ENCODE measurements at regions not wholly inside any gene's neighbourhood (a gene's known extent, or its start where the extent isn't known, plus 50 kb on each side); places are given as distances from the start of the nearest gene placed in this dataset.
"Not testable (repeated sequence)": the region's sequence is repeated elsewhere in the genome, so short reads cannot be mapped to it uniquely, and the experiment has no call there.

- H3K36me3 Mint-ChIP-seq (ENCODE audit: low read depth): no peaks in the 10 kb centered on the region
- no peak for ATAC-seq (replicated peaks)
Measured at GRCh38 chr6:21915707-21916260, 322.2 kb downstream of the SOX4 start.

GRCh38 chr6:21918041-21918440, 324.5 kb downstream of the SOX4 start:
- no peak overlapping the region for H3K27ac Mint-ChIP-seq
- H3K4me1 Mint-ChIP-seq: peaks cover 7% of the 10 kb centered on the region
- H3K36me3 Mint-ChIP-seq (ENCODE audit: low read depth): no peaks in the 10 kb centered on the region
- peaks cover under 1% of the 10 kb centered on the region for H3K27me3 Mint-ChIP-seq
- H3K9me3 Mint-ChIP-seq: no peaks in the 10 kb centered on the region
- no peak overlapping the region for H3K4me3 Mint-ChIP-seq
- no peak for ATAC-seq (replicated peaks)

More at GRCh38 chr6:21915707-21916260, 322.2 kb downstream of the SOX4 start:
- peaks cover 7% of the 10 kb centered on the region for H3K4me1 Mint-ChIP-seq
- H3K27me3 Mint-ChIP-seq: peaks cover 3% of the 10 kb centered on the region
- H3K27ac Mint-ChIP-seq: no peak overlapping the region
- H3K9me3 Mint-ChIP-seq: no peaks in the 10 kb centered on the region
- H3K4me3 Mint-ChIP-seq: peak overlapping the region; percentile 16

- H3K4me3 Mint-ChIP-seq: no peak overlapping the region
- no peaks in the 10 kb centered on the region for H3K27me3 Mint-ChIP-seq
Measured at GRCh38 chr6:21918666-21919065, 325.1 kb downstream of the SOX4 start.

GRCh38 chr6:21922086-21922485, 328.5 kb downstream of the SOX4 start:
- Mint-ChIP-seq H3K27me3 (no peaks in the 10 kb centered on the region), H3K9me3 (peaks cover 5% of the 10 kb centered on the region), H3K27ac (no peak overlapping the region), H3K36me3 (ENCODE audit: low read depth) (no peaks in the 10 kb centered on the region), H3K4me3 (no peak overlapping the region), H3K4me1 (peaks cover 4% of the 10 kb centered on the region)
- ATAC-seq (replicated peaks): no peak

More at GRCh38 chr6:21918666-21919065, 325.1 kb downstream of the SOX4 start:
- H3K36me3 Mint-ChIP-seq (ENCODE audit: low read depth): no peaks in the 10 kb centered on the region
- peaks cover 7% of the 10 kb centered on the region for H3K4me1 Mint-ChIP-seq
- H3K27ac Mint-ChIP-seq: no peak overlapping the region
- no peaks in the 10 kb centered on the region for H3K9me3 Mint-ChIP-seq
- ATAC-seq (replicated peaks): no peak

GRCh38 chr6:21924002-21924401, 330.5 kb downstream of the SOX4 start:
- H3K9me3 Mint-ChIP-seq: peaks cover 5% of the 10 kb centered on the region
- no peak for ATAC-seq (replicated peaks)
- peaks cover 4% of the 10 kb centered on the region for H3K4me1 Mint-ChIP-seq

GRCh38 chr6:21928827-21929226, 335.3 kb downstream of the SOX4 start:
- Mint-ChIP-seq H3K27ac (no peak overlapping the region), H3K27me3 (no peaks in the 10 kb centered on the region), H3K36me3 (ENCODE audit: low read depth) (no peaks in the 10 kb centered on the region), H3K4me1 (peaks cover 4% of the 10 kb centered on the region), H3K4me3 (no peak overlapping the region), H3K9me3 (peaks cover 5% of the 10 kb centered on the region)
- no peak for ATAC-seq (replicated peaks)

More at GRCh38 chr6:21924002-21924401, 330.5 kb downstream of the SOX4 start:
- Mint-ChIP-seq H3K27me3 (no peaks in the 10 kb centered on the region), H3K4me3 (no peak overlapping the region), H3K36me3 (ENCODE audit: low read depth) (no peaks in the 10 kb centered on the region), H3K27ac (no peak overlapping the region)

GRCh38 chr6:21931641-21932335, 338.2 kb downstream of the SOX4 start:
- no peaks in the 10 kb centered on the region for H3K9me3 Mint-ChIP-seq
- H3K27me3 Mint-ChIP-seq: no peaks in the 10 kb centered on the region
- no peak overlapping the region for H3K27ac Mint-ChIP-seq

GRCh38 chr6:21933351-21933750, 339.8 kb downstream of the SOX4 start:
- no peaks in the 10 kb centered on the region for H3K36me3 Mint-ChIP-seq (ENCODE audit: low read depth)
- no peaks in the 10 kb centered on the region for H3K9me3 Mint-ChIP-seq
- H3K27ac Mint-ChIP-seq: no peak overlapping the region
- no peaks in the 10 kb centered on the region for H3K27me3 Mint-ChIP-seq
- ATAC-seq (replicated peaks): no peak
- no peaks in the 10 kb centered on the region for H3K4me1 Mint-ChIP-seq
- H3K4me3 Mint-ChIP-seq: no peak overlapping the region

More at GRCh38 chr6:21931641-21932335, 338.2 kb downstream of the SOX4 start:
- ATAC-seq (replicated peaks): no peak
- H3K4me1 Mint-ChIP-seq: no peaks in the 10 kb centered on the region
- no peaks in the 10 kb centered on the region for H3K36me3 Mint-ChIP-seq (ENCODE audit: low read depth)
- H3K4me3 Mint-ChIP-seq: no peak overlapping the region

- H3K9me3 Mint-ChIP-seq: no peaks in the 10 kb centered on the region
- no peak overlapping the region for H3K4me3 Mint-ChIP-seq
- no peaks in the 10 kb centered on the region for H3K27me3 Mint-ChIP-seq
- no peaks in the 10 kb centered on the region for H3K36me3 Mint-ChIP-seq (ENCODE audit: low read depth)
- no peak overlapping the region for H3K27ac Mint-ChIP-seq
- H3K4me1 Mint-ChIP-seq: no peaks in the 10 kb centered on the region
- ATAC-seq (replicated peaks): no peak
Measured at GRCh38 chr6:21935142-21935541, 341.6 kb downstream of the SOX4 start.

GRCh38 chr6:21935561-21936028, 342.0 kb downstream of the SOX4 start:
- H3K9me3 Mint-ChIP-seq: no peaks in the 10 kb centered on the region
- ATAC-seq (replicated peaks): no peak
- no peak overlapping the region for H3K4me3 Mint-ChIP-seq
- no peaks in the 10 kb centered on the region for H3K27me3 Mint-ChIP-seq
- H3K4me1 Mint-ChIP-seq: no peaks in the 10 kb centered on the region
- no peaks in the 10 kb centered on the region for H3K36me3 Mint-ChIP-seq (ENCODE audit: low read depth)
- no peak overlapping the region for H3K27ac Mint-ChIP-seq

- no peak overlapping the region for H3K4me3 Mint-ChIP-seq
- H3K4me1 Mint-ChIP-seq: no peaks in the 10 kb centered on the region
Measured at GRCh38 chr6:21937466-21937865, 343.9 kb downstream of the SOX4 start.

GRCh38 chr6:21939066-21939465, 345.5 kb downstream of the SOX4 start:
- H3K27me3 Mint-ChIP-seq; H3K27ac Mint-ChIP-seq; ATAC-seq (replicated peaks); H3K9me3 Mint-ChIP-seq; H3K4me3 Mint-ChIP-seq; H3K36me3 Mint-ChIP-seq (ENCODE audit: low read depth); H3K4me1 Mint-ChIP-seq: not testable (repeated sequence)

More at GRCh38 chr6:21937466-21937865, 343.9 kb downstream of the SOX4 start:
- H3K9me3 Mint-ChIP-seq: no peaks in the 10 kb centered on the region
- no peak overlapping the region for H3K27ac Mint-ChIP-seq
- no peak for ATAC-seq (replicated peaks)
- H3K27me3 Mint-ChIP-seq: no peaks in the 10 kb centered on the region
- no peaks in the 10 kb centered on the region for H3K36me3 Mint-ChIP-seq (ENCODE audit: low read depth)

GRCh38 chr6:21941926-21942325, 348.4 kb downstream of the SOX4 start:
- no peak overlapping the region for H3K27ac Mint-ChIP-seq
- H3K4me1 Mint-ChIP-seq: no peaks in the 10 kb centered on the region
- no peak overlapping the region for H3K4me3 Mint-ChIP-seq
- ATAC-seq (replicated peaks): no peak
- no peaks in the 10 kb centered on the region for H3K27me3 Mint-ChIP-seq
- no peaks in the 10 kb centered on the region for H3K9me3 Mint-ChIP-seq
- no peaks in the 10 kb centered on the region for H3K36me3 Mint-ChIP-seq (ENCODE audit: low read depth)

GRCh38 chr6:21942897-21943296, 349.3 kb downstream of the SOX4 start:
- H3K36me3 Mint-ChIP-seq (ENCODE audit: low read depth): no peaks in the 10 kb centered on the region
- H3K9me3 Mint-ChIP-seq: no peaks in the 10 kb centered on the region
- no peak overlapping the region for H3K27ac Mint-ChIP-seq
- ATAC-seq (replicated peaks): no peak
- no peaks in the 10 kb centered on the region for H3K4me1 Mint-ChIP-seq
- no peak overlapping the region for H3K4me3 Mint-ChIP-seq
- H3K27me3 Mint-ChIP-seq: no peaks in the 10 kb centered on the region

- H3K9me3 Mint-ChIP-seq: no peaks in the 10 kb centered on the region
- no peaks in the 10 kb centered on the region for H3K36me3 Mint-ChIP-seq (ENCODE audit: low read depth)
- no peak for ATAC-seq (replicated peaks)
- H3K27me3 Mint-ChIP-seq: peaks cover 3% of the 10 kb centered on the region
- no peak overlapping the region for H3K27ac Mint-ChIP-seq
- no peaks in the 10 kb centered on the region for H3K4me1 Mint-ChIP-seq
- no peak overlapping the region for H3K4me3 Mint-ChIP-seq
Measured at GRCh38 chr6:21946298-21946783, 350.5 kb downstream of the PRL start.
